ENCODE measurements at regions not wholly inside any gene's neighbourhood (a gene's known extent, or its start where the extent isn't known, plus 50 kb on each side); places are given as distances from the start of the nearest gene placed in this dataset.

GRCh38 chr3:6706777-6707176 lies 154.1 kb upstream of the GRM7 start:
- no peak for DNase-seq (ENCODE audit: low read depth)
- TF ChIP-seq, protein P1, sequence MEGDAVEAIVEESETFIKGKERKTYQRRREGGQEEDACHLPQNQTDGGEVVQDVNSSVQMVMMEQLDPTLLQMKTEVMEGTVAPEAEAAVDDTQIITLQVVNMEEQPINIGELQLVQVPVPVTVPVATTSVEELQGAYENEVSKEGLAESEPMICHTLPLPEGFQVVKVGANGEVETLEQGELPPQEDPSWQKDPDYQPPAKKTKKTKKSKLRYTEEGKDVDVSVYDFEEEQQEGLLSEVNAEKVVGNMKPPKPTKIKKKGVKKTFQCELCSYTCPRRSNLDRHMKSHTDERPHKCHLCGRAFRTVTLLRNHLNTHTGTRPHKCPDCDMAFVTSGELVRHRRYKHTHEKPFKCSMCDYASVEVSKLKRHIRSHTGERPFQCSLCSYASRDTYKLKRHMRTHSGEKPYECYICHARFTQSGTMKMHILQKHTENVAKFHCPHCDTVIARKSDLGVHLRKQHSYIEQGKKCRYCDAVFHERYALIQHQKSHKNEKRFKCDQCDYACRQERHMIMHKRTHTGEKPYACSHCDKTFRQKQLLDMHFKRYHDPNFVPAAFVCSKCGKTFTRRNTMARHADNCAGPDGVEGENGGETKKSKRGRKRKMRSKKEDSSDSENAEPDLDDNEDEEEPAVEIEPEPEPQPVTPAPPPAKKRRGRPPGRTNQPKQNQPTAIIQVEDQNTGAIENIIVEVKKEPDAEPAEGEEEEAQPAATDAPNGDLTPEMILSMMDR (conservative IDR thresholded peaks at IDR 0.05; ENCODE audit: low read depth, low read length): no peak
- no peak overlapping the region for H3K4me3 ChIP-seq (ENCODE audit: low read depth, low read length)

GRCh38 chr3:6709178-6709577 lies 151.7 kb upstream of the GRM7 start:
- TF ChIP-seq, protein P1 (conservative IDR thresholded peaks at IDR 0.05; ENCODE audit: low read depth, low read length): no peak
- no peak for DNase-seq (ENCODE audit: low read depth)
- no peak overlapping the region for H3K4me3 ChIP-seq (ENCODE audit: low read depth, low read length)

- no peak overlapping the region for H3K4me3 ChIP-seq (ENCODE audit: low read depth, low read length)
- TF ChIP-seq, protein P1 (conservative IDR thresholded peaks at IDR 0.05; ENCODE audit: low read depth, low read length): no peak
- DNase-seq (ENCODE audit: low read depth): no peak
These were observed 146.0 kb upstream of the GRM7 start for GRCh38 chr3:6714962-6715361.

DNA sequence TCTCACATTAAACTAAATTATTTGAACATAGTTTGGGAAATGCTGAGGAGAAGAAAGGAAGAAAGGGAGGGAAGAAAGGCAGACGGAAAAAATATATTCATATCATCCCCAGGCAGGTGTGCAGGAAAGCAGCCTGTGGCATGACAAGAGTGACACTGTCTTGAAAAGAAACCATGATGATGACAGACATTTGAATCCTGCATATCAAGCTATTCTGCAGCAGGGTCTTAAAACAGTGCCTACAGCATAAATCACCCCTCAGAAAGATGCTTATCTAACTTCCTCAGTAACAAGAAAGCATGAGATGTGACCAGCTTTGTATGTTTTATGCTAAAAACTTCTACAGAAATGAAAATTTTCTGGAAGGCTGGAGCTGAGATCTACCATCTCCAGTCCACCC lies 144.5 kb upstream of the GRM7 start:
- TF ChIP-seq, protein P1 (conservative IDR thresholded peaks at IDR 0.05; ENCODE audit: low read depth, low read length): no peak
- no peak for DNase-seq (ENCODE audit: low read depth)
- no peak overlapping the region for H3K4me3 ChIP-seq (ENCODE audit: low read depth, low read length)

DNA sequence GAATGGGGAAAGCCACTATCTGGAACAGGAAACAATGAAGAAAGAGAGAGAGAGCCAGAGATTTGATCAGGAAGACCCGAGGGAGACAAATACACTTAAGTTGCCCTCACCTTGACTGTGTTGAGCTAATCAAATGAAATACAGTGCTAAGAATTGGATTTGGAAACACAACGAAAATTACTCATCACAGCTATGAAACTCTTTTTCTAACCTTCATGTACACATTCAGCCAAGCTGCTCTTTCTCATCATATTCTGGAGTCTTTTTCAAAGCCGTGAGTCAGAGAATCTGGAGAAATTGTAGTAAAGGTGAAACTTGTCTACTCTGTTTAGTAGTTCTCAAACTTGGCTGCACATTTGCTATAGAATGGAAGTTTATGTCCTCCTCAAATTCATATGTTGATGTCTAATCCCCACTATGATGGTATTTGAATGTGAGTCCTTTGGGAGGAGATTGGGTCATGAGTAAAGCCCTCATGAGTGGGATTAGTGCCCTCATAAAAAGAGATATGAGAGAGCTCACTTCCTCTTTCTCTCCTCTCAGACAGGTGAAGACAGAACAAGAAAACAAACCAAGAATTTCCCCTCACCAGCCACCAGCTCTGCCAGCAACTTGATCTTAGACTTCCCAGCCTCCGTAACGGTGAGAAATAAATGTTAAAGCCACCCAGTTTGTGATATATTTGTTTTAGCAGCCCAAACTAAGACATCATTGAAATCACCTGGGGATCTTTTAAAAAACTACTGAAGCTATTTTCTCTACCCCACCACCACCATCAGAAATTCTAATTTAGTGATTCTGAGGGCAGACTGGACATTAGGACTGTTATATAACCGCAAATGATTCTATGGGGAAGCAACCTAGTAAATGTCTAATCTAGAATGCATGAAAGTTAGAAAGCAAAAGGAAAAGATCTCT lies 143.6 kb upstream of the GRM7 start:
- TF ChIP-seq, protein P1 (conservative IDR thresholded peaks at IDR 0.05; ENCODE audit: low read depth, low read length): no peak
- H3K4me3 ChIP-seq (ENCODE audit: low read depth, low read length): no peak overlapping the region
- no peak for DNase-seq (ENCODE audit: low read depth)

DNA sequence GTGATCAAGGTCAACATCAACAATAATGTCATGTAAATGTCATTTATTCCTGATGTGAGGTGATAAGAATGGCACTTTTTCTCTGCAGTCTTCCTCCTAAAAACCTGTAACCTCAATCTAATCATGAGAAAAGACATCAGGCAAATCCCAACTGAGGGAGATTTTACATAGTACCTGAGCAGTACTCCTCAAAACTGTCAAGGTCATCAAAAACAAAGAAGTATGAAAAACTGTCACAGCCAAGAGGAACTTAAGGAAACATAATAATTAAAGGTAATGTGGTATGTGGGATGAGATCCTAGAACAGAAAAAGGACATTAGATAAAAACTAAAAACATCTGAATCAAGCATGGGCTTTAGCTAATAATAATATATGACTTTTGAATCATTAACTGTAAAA lies 140.9 kb upstream of the GRM7 start:
- no peak for DNase-seq (ENCODE audit: low read depth)
- H3K4me3 ChIP-seq (ENCODE audit: low read depth, low read length): no peak overlapping the region
- TF ChIP-seq, protein P1 (conservative IDR thresholded peaks at IDR 0.05; ENCODE audit: low read depth, low read length): no peak

- TF ChIP-seq, protein P1 (conservative IDR thresholded peaks at IDR 0.05; ENCODE audit: low read depth, low read length): no peak
- H3K4me3 ChIP-seq (ENCODE audit: low read depth, low read length): no peak overlapping the region
- DNase-seq (ENCODE audit: low read depth): no peak
These were observed 139.4 kb upstream of the GRM7 start for GRCh38 chr3:6721491-6721890.
